ENCODE measurements at regions not wholly inside any gene's neighbourhood (a gene's known extent, or its start where the extent isn't known, plus 50 kb on each side); places are given as distances from the start of the nearest gene placed in this dataset.
"Not testable (repeated sequence)": the region's sequence is repeated elsewhere in the genome, so short reads cannot be mapped to it uniquely, and the experiment has no call there.

DNA sequence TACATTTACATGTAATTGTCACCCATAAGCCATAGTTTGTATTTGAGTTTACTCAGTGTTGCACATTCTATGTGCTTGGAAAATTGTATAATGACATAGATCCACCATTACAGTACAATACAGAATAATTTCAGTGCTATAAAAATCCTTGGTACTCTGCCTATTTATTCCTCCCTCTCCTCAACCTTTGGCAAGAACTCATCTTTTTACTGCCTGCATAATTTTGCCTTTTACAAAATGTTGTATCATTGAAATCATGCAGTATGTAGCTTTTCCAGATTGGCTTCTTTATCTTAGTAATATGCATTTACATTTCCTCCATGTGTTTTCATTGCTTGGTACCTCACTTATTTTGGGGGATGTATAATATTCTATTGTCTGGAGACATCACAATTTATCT, 786.9 kb upstream of the SEMA6D start:
- DNase-seq (ENCODE audit: low spot score), result no peak
- intact Hi-C loops (cut with DNase I), result no loop called here

DNA sequence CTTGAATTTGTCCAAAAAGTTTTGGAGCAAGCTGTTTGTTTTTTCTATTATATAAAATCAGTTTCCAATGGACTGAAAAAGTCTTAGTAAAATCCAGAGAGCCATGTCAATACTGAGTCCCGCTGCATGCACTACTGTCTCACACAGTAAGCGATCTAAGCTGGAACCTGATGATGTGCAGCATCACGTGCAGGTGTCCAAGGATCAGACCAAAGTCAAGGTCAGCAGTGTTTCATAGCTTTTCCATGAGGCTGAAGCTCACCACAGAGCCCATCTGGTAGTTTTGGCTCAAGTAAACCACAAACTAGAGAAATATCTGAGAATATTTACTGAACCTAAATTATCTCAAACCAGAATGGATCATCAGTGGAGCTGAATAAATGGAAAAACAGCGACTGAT, 784.0 kb upstream of the SEMA6D start:
- intact Hi-C loops (cut with DNase I), result no loop called here
- DNase-seq (ENCODE audit: low spot score), result no peak

DNA sequence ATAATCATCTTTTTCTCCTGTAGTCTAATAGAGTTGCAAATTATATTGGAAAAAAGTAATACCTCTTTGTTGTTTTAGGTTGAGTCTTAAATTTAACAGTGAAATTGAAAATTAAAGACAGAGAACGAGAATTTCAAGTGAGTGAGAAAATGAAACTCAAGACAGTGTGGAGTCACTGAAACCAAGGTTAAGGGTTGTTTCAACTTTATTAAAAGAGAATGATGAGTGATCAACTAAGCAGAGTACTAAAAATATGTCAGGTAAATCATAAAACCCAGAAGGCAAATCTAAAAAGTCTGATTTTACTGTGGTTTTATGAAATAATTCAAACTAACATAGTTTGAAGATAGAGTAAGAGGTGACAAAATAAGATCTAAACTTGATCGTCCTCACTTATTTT, 782.5 kb upstream of the SEMA6D start:
- no peak for DNase-seq (ENCODE audit: low spot score)
- intact Hi-C loops (cut with DNase I), result no loop called here

DNA sequence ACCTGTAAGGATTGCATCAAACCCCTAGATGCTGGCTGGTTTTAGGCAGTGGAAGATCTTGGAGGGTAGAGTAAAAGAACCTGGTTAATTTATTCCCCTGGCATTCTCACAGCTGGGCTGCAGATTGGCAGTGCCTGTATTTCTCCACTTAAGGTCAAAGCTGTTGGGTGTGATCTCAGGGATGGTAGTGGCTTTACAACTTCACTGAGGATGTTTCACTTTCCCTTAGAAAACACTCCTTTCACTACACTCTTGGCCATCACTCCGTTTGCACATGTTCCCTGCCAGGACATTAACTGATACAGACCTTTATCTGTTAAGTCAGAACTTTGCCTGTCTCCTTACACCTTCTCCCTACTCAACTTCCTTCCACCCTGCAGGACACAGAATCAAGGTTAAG, 779.1 kb upstream of the SEMA6D start:
- DNase-seq (ENCODE audit: low spot score), result no peak
- intact Hi-C loops (cut with DNase I), result no loop called here

DNA sequence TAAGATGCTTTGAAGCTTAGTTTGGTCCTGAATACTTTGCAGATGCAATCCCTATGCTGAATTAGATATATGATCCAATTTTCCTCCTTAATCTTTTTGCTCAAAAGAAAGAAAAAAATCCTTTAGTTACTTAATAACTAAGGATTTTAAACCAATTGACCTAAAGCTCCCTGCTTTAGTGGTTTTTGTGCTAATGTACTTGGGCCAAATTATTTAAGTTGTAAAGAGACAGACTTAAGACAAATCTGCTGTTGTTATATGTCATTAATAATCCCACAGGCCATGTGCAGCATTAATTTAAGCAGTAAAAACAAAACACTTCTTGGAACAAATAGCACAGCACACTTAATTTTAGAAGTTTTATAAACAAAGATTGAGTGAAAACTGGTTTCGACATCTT, 776.1 kb upstream of the SEMA6D start:
- intact Hi-C loops (cut with DNase I), result no loop called here
- no peak for DNase-seq (ENCODE audit: low spot score)

DNA sequence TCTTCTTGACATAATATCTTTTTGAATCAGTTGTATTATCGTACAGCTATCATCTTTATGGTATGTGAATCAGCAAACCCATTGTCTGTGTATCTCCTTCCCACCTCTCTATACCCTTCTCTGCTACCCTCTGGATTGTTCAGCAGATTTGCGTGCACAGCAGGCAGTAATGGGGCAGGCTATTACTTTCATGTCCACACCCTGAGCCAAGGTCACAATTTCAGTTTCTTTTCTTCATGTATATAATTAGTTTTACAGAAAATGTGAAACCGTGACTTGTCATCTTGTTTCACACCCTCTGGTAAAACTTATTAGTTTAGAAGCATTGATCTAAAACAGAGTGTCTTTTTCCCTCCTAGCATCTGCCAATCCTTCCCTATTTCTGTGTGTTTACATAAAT, 770.4 kb upstream of the SEMA6D start:
- DNase-seq (ENCODE audit: low spot score), result no peak
- intact Hi-C loops (cut with DNase I), result no loop called here

DNA sequence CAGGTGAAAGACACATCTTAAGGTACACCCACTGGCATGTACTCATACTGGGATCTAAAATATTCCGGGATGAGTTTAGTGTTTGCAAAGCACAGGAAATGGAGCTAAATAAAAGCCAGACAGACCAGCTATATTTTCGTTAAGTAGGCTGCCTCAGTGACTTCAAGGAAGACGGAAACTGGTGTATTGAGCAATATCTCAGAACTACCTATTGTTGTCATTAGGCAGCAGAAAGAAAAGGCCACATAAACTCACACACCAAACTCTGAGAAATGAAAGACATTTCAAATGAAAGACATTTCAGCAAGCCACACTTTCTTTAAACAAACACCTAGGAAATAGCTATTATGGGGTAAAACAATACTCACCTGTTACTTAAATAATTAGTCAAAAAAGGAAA, 761.7 kb upstream of the SEMA6D start:
- no peak for DNase-seq (ENCODE audit: low spot score)
- intact Hi-C loops (cut with DNase I), result no loop called here

DNA sequence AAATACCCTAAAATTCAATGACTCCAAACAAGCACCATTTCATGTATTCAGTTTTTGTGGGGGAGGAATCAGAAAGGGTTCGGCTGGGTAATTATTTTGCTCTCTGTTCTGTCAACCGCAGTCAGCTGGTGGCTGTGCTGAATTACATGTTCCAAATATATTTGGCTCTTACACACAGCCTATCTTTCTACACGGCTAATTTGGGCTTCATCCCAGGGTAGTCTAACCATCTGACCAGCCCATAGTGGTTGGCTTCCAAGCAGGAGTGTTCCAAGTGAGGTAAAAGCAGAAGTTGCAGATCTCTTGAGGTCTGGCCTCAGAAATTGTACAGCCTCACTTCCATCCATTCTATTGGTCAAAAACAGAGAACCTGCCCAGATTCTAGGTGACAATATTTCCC, 760.8 kb upstream of the SEMA6D start:
- no peak for DNase-seq (ENCODE audit: low spot score)
- intact Hi-C loops (cut with DNase I), result no loop called here

DNA sequence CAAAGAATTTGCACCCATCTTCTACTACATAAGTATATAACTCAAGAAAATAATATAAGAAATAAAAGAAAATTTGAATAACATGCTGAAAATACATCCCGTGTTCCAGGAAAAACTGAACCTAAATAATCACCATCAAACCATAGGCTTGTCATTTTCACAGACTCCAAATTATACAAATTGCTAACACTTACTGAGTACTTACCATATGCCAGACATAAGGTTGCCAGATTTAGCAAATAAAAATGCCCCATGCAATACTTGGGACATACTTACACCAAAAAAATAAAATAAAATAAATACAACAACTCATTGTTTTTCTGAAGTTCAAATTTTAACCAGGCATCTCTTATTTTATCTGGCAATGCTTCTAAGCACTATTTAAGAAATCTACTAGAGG, 760.4 kb upstream of the SEMA6D start:
- DNase-seq (ENCODE audit: low spot score), result no peak
- intact Hi-C loops (cut with DNase I), result no loop called here

DNA sequence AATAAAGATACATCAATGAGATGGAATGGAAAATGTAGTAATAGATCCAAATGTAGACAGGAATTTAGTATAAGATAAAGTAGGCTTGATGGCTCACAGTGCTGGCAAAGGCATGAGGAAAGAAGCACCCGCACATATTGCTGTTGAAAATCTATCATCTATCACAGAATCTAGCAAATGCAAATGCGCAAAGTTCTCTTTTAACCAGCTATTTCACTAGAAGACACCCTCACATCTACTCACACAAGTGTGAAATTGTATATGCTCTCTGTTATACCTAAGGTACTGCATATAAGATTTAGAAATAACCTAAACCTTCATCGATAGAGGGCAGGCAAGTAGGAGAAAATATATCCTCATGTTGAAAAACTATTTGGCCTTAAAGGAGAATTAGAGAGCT, 756.7 kb upstream of the SEMA6D start:
- intact Hi-C loops (cut with DNase I), result no loop called here
- no peak for DNase-seq (ENCODE audit: low spot score)

DNA sequence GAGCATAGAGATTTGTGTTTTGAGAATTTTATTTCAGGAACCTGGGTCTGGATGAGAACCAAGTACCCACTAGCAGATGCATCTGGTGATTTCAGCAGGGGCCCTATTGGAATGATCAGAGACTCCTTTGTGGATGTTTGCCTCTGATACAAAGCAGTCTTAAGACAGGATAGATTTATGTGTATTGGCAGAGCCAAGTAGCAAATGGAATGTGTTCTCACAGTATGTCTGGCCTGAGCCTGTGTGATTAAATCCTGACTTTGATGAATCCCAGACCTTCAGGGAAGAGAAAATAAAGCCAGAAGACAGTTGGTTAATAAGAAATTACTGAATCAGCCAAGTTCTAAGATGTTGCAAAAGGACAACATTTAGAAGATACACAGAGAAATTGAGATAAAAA, 755.5 kb upstream of the SEMA6D start:
- intact Hi-C loops (cut with DNase I), result no loop called here
- no peak for DNase-seq (ENCODE audit: low spot score)

DNA sequence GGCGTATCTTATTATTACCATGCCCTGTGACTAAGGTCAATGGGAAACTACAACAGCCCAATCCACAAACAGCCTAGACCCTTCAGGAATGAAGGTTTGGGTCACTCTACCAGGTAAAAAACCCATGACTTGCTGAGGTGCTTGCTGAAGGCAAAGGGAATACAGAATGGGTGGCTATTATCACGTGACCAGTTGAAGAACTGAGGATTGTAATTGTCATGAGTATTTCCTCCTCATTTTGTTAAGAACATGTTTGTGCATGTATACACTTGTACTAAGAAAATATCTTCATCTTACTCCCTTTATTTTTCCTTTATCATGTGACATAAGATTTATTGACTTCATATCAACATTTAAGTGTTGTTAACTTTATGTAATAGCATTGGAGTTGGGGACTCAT, 729.2 kb upstream of the SEMA6D start:
- DNase-seq (ENCODE audit: low spot score); intact Hi-C loops (cut with DNase I): not testable (repeated sequence)

DNA sequence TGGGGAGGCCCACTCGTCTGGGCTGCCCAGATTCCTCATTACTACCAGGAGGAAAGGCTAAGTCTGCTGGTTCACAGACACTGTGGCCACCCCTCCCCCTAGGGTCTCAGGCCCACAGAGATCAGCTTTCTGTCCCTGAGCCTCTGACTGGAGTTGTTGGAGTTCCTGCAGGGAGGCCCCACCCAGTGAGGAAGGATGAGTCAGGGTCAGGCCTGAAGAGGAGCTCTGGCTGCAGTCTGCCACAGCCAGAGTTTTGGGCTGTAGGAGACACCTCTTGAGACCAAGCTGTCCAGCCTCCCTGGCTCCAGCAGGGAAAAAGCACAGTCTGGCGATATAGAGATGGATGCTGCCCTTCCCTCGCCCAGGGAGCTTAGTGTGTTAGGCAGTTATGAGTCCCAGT, 720.9 kb upstream of the SEMA6D start:
- no peak for DNase-seq (ENCODE audit: low spot score)
- intact Hi-C loops (cut with DNase I), result no loop called here

DNA sequence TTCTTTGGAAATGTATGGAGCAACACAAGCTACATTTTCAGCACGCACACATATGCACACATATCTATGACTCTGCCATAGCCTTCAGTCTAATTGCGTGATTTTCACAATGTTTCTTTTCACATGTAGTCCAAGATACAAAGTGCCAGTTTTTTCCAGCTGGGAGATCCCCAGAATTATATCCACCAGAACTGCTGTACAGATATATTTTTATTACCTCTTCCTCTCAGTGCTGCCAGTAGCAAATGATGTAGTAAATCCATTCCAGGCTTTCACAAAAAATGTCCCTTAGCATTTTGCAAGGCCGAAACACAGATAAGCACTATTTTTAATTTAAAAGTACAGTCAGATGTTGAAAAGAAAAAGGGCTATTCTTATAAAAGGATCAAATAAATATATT, 719.8 kb upstream of the SEMA6D start:
- intact Hi-C loops (cut with DNase I), result no loop called here

DNA sequence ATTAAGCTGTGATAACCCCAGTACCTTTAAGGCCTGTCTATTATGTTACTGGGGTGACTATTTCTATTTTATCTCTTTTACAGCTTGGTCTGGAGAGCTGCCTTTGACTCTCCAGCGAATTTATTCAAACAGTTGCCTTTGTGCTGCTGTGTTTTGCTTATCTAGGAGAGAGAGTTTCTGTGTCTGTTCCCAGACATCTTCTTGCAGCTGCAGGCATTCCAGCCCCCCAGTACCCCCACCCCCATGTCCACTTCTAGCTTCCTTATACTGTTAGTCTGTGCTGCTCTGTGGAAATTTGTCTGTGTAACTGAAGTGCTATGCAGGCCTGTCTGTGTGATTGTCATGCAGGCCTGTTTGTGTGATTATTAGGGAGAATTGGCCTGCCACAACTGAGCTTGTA, 713.7 kb upstream of the SEMA6D start:
- intact Hi-C loops (cut with DNase I), result no loop called here
- no peak for DNase-seq (ENCODE audit: low spot score)

More for the DNA sequence above, 719.8 kb upstream of the SEMA6D start:
- no peak for DNase-seq (ENCODE audit: low spot score)

DNA sequence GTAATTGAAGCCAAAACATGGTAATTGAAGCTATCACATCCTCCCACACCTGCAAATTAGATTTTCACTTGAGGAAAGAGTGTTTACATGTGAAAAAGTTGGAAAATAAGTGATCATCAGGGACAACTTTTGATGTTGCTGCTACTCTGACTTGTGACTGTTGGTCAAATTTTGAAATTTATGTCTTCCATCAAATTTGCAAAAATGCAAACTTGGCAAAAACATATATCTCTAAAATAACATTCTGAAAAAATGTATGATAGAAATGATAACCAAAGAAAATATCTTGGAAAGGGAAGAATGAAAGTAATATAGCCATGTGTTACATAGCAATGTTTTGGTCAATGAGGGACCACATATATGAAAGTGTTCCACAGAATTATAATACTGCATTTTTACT, 703.9 kb upstream of the SEMA6D start:
- intact Hi-C loops (cut with DNase I), result no loop called here
- no peak for DNase-seq (ENCODE audit: low spot score)

DNA sequence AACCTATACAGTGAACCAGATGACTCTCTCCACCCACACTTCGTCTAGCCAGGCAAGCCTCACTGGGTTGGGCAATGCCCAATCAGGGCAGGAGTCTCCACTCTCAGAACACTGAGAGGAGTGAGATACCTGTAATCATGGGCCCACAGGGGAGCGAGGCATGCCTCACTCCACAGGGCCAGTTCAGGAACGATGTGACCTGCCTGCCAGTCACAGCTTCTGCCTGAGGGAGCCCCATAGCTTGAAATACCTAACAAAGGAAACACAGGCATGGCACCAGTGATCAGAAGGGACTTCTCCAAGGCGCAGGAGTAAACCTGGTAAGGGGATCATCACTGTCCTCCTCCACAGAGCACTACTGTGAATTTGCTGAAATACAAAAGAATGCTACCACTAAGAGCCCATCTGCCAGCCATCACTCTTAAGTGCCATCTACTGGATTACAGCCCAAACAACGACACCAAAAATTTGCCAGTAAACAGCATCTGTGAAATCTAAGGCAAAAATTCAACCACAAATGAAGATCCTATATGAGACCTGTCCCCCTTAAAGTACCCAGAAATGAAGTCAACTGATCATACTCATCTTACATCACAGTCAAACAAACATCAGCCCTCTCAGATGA, 689.9 kb upstream of the SEMA6D start:
- intact Hi-C loops (cut with DNase I), result no loop called here
- no peak for DNase-seq (ENCODE audit: low spot score)

DNA sequence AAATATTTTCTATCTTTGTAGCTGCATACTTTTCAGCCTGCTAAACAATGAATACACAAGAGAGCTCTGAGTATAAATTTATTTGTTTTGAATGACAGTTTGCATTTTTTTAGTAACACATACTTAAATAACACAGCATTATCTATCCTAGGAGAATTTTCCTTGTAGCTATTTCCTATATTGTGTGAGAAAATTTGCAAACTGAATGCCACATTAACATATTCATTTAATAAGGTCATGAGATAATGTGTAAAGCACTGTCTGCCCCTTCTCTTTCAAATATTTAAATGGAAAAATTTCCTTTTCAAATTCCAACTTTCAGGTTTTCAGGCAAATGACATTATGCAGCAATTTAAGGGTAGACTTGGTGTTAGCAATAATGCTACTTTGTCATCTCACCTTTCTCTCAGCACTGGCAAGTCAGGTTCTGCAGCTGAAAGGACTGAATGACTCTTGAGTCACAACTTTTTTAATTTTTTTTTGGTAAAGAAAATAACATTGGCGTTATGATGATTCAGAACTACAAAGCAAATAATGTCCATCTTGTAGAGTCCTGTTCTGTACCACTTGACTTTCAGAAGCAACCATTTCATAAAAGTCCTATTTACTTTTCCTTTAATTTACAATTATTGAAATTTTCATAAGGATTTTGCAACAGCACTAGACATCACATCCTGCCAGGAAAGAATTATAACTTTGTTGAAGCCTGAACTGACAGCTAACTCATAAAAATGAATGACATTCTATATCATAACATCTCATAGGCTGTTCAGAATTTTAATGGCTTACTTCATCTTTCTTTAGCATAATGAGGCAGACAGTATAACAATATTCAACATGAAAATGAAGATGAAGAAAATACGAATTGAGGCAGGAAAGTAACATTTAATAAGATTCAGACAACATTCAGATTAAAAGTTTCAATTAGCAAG, 681.6 kb upstream of the SEMA6D start:
- intact Hi-C loops (cut with DNase I), result no loop called here
- no peak for DNase-seq (ENCODE audit: low spot score)

DNA sequence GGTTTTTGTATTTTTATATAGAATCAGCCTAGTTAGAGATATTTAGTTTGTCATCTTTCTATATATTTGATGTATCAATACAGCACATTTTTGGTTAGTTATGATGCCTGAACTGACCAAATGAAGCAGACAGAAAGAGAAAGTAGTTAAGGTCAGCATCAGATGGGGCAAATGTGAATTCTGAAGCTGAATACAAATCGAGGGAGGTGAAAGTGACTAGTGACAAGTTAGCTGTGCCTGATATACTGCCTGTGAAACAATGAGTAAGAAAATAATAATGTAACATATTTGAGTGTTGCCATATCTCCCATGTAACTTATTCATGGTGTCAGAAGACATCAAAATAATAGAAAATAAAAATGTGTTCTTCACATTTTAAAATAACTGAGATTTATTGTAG, 680.3 kb upstream of the SEMA6D start:
- intact Hi-C loops (cut with DNase I), result no loop called here
- DNase-seq (ENCODE audit: low spot score), result no peak

DNA sequence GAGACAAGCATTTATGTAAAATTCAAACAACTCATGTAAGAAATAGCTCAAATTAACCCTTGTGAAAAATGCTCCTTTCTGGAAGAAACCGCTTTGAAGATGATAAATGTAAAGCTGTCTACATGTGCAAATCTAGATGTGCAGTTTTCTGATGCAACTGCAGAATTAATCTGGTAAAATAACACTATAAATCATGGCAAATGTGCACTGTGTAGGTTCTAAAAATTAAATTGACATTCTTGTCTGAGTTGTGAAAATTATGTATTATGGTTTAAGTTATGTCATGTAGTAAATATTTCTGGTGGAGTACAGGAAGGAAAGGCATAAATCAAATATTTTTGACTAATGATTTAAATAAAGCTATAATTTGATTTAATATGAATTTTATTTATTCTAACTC, 678.1 kb upstream of the SEMA6D start:
- no peak for DNase-seq (ENCODE audit: low spot score)
- intact Hi-C loops (cut with DNase I), result no loop called here

DNA sequence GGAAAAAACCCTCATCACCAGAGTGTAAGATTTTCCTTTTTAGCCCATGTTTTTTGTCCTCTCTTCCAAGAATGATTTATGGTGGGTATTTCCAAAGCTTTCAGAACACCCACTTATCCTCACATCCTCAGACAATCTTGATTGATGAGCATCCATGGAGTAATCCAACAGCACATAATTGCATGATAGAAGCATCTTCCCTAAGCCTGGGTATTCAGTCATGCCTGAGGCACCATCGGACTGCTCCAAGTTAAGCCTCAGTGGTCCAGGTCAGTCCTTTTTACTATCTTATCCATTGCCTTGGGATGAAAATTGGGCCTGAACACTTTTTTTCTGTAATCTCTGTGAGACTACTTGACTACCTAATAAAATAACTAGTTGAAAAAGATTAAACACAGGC, 676.0 kb upstream of the SEMA6D start:
- intact Hi-C loops (cut with DNase I), result no loop called here
- no peak for DNase-seq (ENCODE audit: low spot score)
